ENCODE measurements at regions not wholly inside any gene's neighbourhood (a gene's known extent, or its start where the extent isn't known, plus 50 kb on each side); places are given as distances from the start of the nearest gene placed in this dataset.

GRCh38 chr18:71329563-71329962 is 1040.7 kb downstream of the SOCS6 start:
- CTCF ChIA-PET = no interaction called here
- H3K4me1 ChIP-seq (ENCODE audit: control insufficient read depth, insufficient read depth, low read length) = no peaks in the 10 kb centered on the region
- no peak for TF ChIP-seq REST (IDR thresholded peaks at IDR 0.05; ENCODE audit: insufficient read depth in 1 of 2, low read depth in 2 of 2, low read length in 1 of 2)
- TF ChIP-seq SIN3A (IDR thresholded peaks at IDR 0.05; ENCODE audit: borderline replicate concordance, insufficient read depth, low read depth, low read length) = no peak
- TF ChIP-seq TCF7L2 (IDR thresholded peaks at IDR 0.05; ENCODE audit: low read depth, low read length) = no peak
- no peak for TF ChIP-seq POLR2AphosphoS5 (IDR thresholded peaks at IDR 0.05; ENCODE audit: low read depth, low read length)
- TF ChIP-seq, protein P1, sequence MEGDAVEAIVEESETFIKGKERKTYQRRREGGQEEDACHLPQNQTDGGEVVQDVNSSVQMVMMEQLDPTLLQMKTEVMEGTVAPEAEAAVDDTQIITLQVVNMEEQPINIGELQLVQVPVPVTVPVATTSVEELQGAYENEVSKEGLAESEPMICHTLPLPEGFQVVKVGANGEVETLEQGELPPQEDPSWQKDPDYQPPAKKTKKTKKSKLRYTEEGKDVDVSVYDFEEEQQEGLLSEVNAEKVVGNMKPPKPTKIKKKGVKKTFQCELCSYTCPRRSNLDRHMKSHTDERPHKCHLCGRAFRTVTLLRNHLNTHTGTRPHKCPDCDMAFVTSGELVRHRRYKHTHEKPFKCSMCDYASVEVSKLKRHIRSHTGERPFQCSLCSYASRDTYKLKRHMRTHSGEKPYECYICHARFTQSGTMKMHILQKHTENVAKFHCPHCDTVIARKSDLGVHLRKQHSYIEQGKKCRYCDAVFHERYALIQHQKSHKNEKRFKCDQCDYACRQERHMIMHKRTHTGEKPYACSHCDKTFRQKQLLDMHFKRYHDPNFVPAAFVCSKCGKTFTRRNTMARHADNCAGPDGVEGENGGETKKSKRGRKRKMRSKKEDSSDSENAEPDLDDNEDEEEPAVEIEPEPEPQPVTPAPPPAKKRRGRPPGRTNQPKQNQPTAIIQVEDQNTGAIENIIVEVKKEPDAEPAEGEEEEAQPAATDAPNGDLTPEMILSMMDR (IDR thresholded peaks at IDR 0.05) = no peak
- H3K27ac ChIP-seq (ENCODE audit: low read length) = no peak overlapping the region
- ATAC-seq (no peak), DNase-seq (ENCODE audit: low read depth, low spot score) (no peak)
- H3K4me3 ChIP-seq (ENCODE audit: low read depth in 2 of 2, low read length in 2 of 2) = no peak overlapping the region
- in situ Hi-C loops (cut with HindIII; ENCODE audit: low pct_unique_long_range_greater_than_20kb, low sequenced_read_pairs) (no loop called here), intact Hi-C loops (cut with micrococcal nuclease; ENCODE audit: unreplicated experiment) (no loop called here)
- H3K27me3 ChIP-seq (ENCODE audit: control insufficient read depth, insufficient read depth, low read length) = no peaks in the 10 kb centered on the region
- H3K9me3 ChIP-seq (ENCODE audit: control insufficient read depth, insufficient read depth, low read depth, low read length) = no peaks in the 10 kb centered on the region
- POLR2A ChIA-PET = no interaction called here
- BruUV-seq (replicated peaks) = no TSS peak
- no peaks in the 10 kb centered on the region for H3K36me3 ChIP-seq (ENCODE audit: control insufficient read depth, insufficient read depth, low read length)

DNA sequence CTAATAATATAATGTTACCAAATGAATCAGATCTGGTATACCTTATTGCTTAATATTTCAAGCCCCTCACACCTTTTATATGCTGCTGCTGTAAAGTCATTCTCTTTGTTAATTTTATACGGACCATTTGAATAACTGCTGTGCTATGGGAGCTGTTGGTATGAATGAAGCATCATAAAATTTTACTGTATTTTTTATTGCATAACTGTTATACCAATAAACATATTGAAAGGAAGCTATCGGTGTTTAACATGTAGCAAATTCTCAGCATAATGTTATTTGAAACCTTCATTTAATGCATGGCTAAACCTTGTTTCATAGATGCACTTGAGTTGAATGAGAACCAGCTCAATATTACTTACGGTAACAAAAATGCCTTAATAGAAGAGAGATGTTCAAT is 1040.3 kb downstream of the SOCS6 start:
- Histone ChIP-seq H3K4me3 (ENCODE audit: low read depth in 2 of 2, low read length in 2 of 2) (no peak overlapping the region), H3K4me1 (ENCODE audit: control insufficient read depth, insufficient read depth, low read length) (no peaks in the 10 kb centered on the region), H3K27me3 (ENCODE audit: control insufficient read depth, insufficient read depth, low read length) (no peaks in the 10 kb centered on the region), H3K9me3 (ENCODE audit: control insufficient read depth, insufficient read depth, low read depth, low read length) (no peaks in the 10 kb centered on the region), H3K27ac (ENCODE audit: low read length) (no peak overlapping the region), H3K36me3 (ENCODE audit: control insufficient read depth, insufficient read depth, low read length) (no peaks in the 10 kb centered on the region)
- DNase-seq (ENCODE audit: low read depth, low spot score) (no peak), ATAC-seq (no peak)
- in situ Hi-C loops (cut with HindIII; ENCODE audit: low pct_unique_long_range_greater_than_20kb, low sequenced_read_pairs) (no loop called here), intact Hi-C loops (cut with micrococcal nuclease; ENCODE audit: unreplicated experiment) (no loop called here)
- ChIA-PET POLR2A (no interaction called here), CTCF (no interaction called here)
- TF ChIP-seq REST (IDR thresholded peaks at IDR 0.05; ENCODE audit: insufficient read depth in 1 of 2, low read depth in 2 of 2, low read length in 1 of 2) = no peak
- TF ChIP-seq TCF7L2 (IDR thresholded peaks at IDR 0.05; ENCODE audit: low read depth, low read length) = no peak
- TF ChIP-seq SIN3A (IDR thresholded peaks at IDR 0.05; ENCODE audit: borderline replicate concordance, insufficient read depth, low read depth, low read length) = no peak
- no peak for TF ChIP-seq POLR2AphosphoS5 (IDR thresholded peaks at IDR 0.05; ENCODE audit: low read depth, low read length)
- TF ChIP-seq, protein P1 (IDR thresholded peaks at IDR 0.05) = no peak
- BruUV-seq (replicated peaks) = no TSS peak
